Nucleus accumbens (tissue), 56 donors: ENCODE measurements at regions not wholly inside any gene's neighbourhood (a gene's known extent, or its start where the extent isn't known, plus 50 kb on each side); places are given as distances from the start of the nearest gene placed in this dataset.
A peak's percentile ranks its signal among the peaks of the same experiment; 100 is the strongest.

ENCODE experiments used
- DNase-seq, 56 donors: peaks; one replicate each; lab custom pipeline; 2025; lab: John Stamatoyannopoulos, UW

DNA sequence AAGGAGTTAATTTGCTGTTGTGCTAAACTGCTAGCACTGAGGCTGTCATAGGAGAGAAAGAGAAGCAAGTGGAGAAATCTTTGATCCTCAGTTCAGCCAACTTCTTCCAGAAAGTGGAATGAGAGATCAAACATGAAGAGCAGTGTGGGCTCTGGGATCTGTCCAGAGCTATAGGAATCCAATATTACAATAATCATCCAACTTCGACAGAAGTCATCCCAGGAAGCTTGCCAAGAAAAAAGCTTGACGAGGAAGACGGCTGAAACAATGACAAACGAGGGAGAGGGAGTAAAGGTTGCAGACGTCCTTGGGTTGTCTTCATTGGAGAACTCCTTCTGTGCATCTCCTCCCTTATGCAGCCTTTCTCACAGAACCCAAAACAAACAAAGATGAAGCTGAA is 496.2 kb downstream of the INSC start:
- DNase-seq = no peak

DNA sequence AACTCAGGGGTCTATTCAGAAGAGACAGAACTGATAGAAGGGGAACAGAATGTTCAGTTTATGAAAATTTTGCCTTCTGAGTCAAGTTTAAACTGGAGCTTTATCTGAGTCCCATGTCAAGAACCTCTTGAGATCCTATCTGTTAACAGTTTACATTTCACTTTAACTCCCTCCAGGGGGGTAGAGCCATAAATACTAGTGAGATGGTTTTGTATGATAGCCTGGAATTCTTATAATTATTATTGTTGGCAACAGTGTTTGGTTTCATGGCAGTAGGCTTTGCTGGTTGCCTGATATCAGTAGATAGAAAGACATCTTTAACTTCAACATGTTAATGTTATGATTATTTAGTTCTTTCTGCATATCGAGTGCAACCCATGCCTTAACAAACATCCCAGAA is 498.5 kb downstream of the INSC start:
- no peak for DNase-seq

DNA sequence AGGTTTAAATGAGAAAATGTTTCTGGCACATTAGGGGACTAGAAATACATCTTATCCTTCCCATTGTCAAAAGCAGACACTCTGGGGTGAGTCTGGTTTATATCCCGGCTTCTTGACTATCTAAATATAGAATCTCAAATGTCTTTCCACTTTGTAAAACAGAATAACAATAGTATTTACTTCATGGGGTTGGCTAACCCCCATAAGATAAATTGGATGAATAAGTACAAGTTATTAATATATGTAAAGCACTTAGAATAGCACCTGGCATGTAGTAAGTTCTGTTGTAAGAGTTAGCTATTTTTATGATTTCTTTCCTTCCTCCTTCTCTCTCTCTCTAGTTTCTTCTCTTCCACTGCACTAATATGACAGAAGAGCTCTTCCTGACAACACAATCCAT is 499.1 kb downstream of the INSC start:
- DNase-seq = no peak

DNA sequence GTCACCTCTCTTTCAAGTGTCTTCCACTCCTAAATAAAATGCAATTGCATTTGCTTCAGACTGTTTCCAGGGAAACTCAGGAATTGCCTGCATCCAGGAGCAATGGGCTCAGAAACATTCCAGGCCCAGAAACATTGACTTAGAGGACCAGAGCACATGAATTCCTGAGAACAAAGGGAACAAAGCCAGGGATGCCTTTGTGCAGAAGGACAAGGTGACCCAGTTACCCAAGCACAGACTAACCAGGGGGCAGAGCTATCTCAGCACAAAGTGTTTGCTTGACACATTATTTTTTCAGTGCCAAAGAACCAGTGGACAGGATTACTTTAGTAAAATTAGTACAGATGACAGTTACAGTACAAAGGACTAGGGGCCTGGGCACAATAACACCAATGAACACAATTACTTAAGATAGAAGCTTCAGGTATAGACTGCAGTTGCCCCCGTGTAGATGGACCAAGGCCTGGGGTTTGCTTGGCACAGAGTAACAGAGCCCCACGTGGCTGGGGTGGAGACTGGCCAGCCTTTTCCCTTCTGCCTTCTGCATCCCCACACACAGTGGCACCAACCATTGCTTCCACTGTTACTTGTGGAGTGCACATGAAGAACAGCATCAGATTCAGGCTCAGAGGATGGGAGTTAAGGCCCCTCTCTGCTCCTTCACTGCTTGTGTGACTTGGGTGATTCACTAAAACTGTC is 500.8 kb downstream of the INSC start:
- DNase-seq = peak in 4 of 56 donors; percentile 2 to 30 (median 4)

DNA sequence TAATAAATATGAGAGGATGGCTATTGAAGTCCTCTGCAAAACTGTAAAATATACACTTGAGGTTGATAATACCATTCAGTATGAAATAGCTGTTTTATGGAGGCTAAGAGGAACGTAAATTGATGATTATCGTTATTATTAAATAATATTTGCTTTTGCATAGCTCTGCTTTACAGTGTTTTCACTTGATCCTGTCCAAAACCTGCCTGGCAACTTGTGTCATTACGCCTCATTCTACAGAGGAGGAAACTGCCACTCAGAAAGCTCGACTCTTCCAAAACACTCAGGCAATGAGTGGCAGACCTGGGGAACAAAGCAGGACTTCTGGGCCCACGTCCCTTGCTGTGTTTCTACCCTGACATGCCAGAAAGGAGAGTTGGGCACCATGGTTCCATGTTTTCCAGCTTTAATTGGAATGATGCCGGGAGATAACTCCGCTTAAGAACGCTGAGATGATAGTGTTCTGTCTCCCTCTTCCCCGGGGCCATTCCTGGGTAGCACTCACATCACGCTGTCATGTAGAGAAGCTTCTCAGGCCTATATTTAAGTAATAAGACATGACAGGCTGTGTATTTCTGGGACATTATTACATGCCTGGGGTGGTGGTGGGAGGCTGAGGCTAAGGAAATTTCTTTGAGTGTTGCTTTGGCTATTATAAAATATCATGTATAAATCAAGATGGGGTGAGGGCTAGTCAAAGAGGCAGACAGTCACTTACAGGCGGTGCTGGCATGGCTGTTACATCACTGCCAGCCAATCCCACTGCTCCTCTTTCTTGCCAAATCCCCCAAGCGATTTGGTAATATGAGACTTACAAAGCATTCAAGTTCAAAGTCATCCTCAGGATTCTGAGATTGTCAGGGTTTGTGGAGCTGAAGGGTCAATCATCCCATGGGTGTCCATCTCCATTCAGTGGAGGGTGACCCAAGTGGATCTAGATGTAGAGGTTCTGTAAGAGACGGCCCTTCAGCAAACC is 501.7 kb downstream of the INSC start:
- no peak for DNase-seq

DNA sequence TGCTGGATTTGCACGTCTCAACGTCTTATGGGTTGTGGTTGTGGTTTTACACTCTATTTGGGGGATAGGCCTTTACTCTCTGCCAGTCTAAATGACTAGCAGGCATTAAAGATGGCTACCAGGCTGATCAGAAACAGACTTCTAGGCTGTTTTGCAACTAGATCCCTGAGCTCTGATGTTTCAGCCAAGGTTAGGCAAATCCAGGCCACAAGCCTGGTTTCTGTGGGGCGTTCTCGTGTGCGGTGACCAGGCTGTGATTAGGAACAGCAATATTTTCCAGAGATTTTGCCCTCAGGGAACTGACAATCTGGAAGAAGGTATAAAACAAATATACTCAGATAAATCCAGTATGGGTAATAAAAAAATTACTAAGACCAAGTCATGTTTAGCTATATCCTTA is 502.4 kb downstream of the INSC start:
- DNase-seq = no peak

DNA sequence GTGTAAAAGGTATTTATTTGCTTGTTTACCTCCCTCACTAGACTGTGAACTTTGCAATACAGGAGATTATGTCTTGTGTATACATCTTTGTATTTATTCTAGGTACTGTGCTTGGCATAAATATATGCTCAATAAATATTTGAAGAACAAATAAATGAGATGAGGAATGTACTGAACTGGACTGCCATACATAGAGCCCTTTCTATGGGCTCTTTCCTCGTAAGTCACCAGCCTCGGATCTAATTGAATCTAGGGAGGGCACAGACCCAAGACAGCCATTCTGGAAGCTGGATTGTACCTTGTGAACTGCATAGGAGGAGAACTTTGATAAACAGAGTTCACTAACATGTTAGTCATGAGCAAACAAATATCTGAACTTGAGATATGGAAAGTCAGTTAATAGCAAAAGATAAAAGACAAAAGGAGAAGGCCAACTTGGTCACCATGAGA is 503.9 kb downstream of the INSC start:
- DNase-seq = no peak

DNA sequence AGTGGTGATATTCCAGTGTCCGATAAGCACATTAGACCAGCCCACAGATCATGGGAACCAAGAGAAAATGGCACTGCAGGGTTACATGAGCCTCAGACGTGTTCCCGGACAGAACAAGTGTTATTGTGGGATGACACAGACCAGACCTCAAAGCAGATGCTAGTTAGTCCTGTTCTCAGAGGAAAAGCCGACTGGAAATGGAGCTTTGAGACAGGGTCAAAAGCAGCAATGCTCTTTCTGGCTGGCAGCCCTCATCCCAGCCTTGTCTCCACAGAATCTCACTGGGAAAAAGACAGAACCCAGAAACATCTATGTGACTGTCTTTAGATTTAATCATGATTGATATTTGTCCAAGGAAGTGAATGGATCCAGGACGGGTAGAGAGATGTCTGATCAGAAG is 506.8 kb downstream of the INSC start:
- DNase-seq = no peak

DNA sequence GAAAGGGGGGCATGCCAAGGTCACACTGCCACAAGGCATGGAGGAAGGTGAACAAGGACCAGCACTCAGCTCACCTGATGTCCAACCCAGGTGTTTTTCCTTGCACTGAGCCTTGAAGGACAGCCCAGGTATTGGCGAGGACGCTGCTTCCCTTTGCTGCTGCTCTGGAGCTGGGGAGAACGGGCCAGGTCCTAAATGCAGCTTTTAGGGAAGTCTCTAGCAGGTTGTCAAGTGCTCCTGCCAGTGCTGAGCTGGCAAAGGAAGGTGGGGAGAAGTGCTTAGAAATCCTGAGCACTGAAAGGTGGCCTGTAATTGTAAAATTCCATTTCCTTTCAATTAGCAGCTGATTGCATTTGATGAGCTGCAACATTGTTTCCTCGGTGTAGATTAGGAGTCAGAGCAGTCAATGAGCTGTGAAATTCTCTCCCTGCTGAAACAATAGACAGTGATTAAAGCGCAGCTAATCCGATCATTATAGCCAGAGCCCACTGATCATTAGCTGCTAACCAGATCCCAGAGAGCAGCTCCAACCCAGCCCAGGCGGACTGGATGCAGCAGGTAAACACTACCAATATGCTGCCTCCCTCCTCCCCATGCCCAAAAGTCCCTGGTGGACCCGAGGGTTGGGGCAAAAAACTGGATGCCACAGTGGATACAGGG is 507.6 kb downstream of the INSC start:
- DNase-seq = no peak

DNA sequence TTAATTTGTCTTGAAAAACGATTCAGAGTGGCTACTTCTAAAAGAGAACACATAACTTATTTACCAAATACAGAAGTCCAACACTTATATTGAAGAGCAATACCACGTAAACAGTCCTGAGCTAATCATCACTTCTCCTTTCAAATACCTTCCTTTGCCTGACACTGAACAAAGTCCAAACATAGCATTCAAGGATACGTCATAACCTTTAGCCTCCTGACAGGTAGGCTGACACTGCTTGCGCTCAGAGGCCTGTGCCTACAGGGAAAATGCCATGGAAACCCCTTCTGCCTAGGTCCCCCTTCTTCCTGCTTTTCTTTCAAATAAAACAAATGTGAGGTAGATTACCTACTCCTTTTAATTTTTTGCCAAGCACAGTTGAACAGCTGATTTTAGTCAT is 510.0 kb downstream of the INSC start:
- no peak for DNase-seq

DNA sequence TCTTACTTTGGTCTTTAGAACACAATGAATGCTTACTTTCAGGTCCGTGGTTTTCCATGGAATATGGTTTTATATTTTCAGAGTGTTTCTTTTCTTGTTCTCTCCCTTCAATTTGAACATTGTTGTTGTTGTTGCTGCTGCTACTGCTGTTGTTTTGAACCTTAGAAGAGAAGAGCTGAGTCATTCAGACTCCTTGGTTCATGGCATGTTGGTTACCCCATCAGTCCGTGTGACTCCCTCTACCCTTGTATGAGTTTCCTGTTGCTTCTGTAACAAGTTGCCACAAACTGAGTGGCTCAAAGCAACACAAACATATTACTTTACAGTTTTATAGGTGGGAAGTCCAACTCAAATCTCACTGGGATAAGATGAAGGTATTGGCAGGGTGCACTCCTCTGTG is 511.0 kb downstream of the INSC start:
- DNase-seq = no peak

DNA sequence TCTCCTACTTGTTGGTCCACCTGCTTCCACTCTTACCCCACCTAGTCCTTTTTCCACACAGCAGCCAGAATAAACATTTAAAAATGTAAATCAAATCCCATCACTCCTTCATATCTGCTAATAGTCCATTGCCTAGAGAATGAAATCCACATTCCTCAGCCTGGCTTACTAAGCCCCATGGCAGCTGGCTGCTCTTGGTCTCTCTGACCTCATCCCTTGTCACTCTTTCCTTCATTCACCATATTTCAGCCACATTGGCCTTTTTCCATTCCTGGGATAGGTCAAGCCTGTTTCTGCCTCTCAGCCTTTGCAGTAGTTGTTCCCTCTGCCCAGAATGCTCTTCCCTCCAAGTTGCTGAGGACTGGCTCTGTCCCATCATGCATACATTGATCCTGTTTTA is 512.8 kb downstream of the INSC start:
- DNase-seq = no peak

DNA sequence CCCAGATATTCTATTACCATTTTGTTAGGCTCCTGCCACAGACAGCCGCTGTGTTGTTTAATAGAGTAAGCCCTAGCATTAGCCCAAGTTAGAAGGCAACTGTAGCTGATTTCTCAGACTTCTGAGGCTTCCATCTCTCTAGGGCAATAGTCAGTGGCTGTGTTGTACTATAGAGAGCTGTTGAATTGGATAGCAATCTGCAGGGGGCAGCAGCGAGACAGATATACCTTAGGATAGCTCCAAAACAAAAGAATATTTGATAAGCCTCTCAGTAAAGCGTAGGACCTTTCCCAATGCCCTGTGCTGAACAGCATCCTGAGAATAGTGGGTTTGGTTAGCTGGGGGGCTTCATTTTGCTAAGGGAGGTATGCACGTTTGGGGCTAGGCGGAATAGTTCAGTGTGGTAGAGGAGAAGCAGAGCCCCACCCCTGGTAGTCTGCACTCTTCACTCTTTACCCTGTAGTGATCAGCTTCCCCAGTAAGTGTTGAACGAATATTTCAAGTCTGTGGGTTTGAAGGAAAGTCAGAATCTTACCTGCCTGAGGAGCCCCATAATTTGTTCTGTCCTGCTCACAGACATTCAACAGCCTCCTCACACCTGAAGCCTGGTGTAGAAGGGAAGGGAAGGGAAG is 515.1 kb downstream of the INSC start:
- no peak for DNase-seq

DNA sequence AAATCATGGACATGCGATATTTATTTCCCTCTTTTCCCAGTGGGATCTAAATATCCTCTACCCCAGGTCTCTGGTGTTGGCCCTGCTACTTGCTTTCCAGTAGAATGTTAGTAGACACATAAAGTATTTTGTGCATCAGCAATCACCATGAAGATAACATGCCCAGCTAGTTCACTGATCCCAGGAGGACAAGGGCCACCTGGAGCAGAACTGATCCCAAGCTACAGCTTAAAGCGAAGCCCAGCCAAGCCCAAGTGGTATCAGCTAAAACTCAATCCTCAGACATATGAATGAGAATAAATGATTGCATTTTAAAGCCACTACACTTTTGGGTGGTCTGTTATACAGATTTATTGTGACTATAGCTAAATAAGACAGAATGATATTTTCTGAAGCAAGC is 516.2 kb downstream of the INSC start:
- DNase-seq = no peak

DNA sequence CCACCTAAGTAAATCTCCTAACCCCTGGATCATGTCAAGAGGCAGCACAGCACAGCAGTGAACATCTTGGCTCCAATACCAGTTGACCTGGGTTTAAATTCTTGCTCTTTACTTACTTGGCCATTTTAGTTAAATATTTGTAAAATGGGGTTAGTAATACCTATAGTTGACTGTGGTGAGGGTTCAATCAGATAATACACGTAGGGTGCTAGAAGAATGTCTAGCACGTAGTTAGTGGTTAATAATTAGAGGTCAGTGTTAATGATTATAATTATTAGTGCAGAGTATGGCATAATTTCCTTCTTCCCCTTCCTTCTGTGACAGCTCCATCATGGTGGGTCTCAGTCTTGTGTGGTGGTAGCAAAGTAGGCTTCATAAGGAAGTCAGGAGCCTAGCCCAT is 520.8 kb downstream of the INSC start:
- DNase-seq = no peak

DNA sequence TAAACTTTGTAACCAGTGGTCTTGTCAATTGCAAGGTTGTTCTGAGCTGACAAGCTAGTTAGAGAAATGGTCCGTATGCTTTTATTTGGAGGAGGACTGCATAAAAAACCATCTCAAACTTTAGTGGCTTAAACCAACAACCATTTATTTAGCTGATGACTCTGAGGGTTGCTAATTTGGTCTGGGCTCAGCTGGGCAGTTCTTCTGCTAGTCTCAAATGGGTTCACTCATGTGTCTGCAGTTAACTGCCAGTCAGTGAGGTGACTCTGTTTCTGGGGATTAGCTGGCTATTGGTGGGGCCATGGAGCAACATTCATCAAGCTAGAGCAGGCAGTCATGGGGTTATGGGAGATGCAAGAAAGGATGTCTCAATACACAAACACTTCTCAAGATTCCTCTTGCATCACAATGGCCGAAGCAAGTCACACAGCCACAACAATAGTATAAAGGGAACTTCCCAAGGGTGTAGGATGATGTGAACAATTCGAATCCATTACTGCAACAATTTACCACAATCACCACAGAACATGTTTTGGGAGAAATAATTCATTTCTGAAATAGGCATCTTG is 521.9 kb downstream of the INSC start:
- no peak for DNase-seq

DNA sequence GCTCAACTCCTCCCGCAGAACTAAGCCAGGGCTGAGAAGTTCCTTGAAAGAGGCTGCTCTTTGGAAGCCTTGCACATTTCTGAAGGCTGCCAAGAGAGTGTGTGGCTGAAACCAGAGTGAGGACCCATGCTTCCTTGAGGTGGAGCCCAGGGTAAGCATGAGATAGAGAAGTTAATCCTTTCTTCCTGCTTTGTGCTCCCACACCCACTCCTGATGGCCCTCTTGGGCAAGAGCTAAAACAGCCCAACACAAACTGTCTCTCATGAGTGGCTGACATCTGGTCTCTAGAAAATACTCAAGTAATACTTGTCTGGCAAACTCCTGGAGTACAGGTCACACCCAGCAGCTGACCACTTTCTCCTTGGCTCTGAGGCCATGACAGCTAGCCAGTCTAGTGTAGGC is 523.7 kb downstream of the INSC start:
- DNase-seq = no peak

DNA sequence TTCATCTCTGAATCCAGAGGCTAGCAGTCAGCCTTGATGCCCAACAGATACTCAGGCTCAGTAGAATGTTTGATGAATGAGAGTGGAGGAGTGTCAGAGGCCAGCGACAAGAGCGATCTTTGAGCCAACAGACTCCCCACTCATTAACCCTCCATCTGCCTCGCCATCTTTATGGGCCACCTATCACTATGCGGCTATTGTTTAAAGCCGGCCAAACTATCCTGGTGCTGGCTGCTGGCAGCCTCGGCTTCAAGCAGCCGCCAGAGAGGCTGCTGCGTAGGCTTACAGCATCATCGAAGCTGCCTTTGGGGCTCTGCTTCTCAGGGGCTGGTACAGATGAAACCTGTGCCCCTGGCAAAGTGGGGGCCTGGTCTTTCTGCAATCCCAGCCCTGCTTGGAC is 525.6 kb downstream of the INSC start:
- no peak for DNase-seq

DNA sequence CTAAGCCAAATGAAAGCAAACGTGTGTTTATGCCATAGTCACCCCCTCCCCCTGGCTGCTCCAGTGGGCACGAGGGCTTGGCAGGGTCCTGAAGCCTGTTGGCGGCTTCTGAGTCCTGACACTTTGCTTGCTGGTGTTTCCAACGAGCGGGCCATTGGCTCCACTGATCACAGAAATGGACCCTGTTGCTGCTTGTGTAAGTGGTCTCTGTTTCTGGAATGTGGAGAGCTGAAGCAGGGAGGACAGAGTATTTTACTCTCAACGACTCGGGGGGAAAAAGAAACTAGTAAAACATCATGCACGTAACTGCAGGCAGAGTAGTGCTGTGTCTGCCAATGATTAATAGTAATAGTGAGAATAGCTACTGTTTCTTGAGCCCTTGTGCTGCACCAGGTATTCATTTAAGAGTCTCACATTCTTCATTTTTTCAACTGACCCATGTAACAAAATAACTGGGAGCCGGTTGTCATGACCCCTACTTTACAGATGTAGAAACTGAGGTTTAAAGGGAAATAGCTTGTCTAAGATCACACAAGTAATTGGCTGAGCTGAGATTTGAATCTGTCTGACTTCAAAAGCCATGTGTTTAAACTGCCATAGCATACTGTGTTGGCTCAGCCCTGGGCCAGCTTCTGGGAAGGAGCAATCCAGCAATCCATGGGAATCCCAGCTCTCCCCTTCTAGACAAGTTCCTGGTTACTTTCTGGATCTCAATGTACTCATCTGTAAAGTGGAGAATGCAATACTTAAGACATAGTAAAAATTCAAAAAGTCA is 526.7 kb downstream of the INSC start:
- peak in 10 of 56 donors; percentile 1 to 31 (median 16) for DNase-seq

DNA sequence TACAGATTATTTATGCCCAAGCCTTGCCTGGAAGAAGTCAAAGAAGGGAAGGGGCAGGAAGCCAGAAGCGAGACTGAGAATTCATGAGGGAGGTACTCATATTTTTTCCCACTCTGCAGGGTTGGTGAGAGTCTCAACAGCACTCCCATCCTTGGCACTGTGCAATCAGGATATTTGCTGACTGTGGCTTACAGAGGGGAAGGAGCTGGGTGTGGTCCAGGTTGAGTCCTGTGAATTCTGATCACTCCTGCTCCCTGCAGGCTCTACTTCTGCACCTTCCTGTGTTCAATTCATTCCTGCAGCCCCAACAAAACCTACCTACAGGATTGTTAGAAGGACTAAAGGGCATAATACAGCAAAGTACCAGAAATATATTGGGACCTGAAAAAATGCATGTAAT is 530.5 kb downstream of the INSC start:
- DNase-seq = no peak
